ENCODE measurements at regions not wholly inside any gene's neighbourhood (a gene's known extent, or its start where the extent isn't known, plus 50 kb on each side); places are given as distances from the start of the nearest gene placed in this dataset.

DNA sequence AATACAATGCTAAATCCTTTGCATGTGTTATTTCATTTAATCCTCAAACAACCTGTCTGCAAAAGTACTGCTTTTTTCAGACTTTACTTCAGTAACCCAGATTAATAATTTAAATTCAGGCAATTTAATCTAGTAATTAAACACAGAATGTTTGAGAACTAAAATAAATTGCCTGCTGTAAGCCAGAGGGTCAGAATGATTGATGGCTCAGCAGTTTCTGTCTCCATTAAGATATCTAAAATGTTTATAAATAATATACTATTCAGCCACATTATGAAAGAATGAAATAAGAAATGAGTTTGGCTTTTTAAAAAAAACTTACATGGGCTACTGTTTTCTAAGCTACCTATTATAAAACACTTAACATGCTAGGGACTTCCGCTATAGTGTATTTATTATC, 846.0 kb downstream of the FAM181B start:
- Histone ChIP-seq H3K14ac (ENCODE audit: insufficient read length) (no peak overlapping the region), H4K20me1 (replicated peaks in 1 of 2; ENCODE audit: control insufficient read depth in 1 of 2, insufficient read depth in 2 of 2, low read length in 2 of 2) (no peaks in the 10 kb centered on the region), H3K23me2 (ENCODE audit: low read depth, low read length) (no peaks in the 10 kb centered on the region), H3K18ac (ENCODE audit: extremely low read depth, low read length) (no peak overlapping the region), H2BK12ac (ENCODE audit: low read depth, low read length) (no peak overlapping the region), H2BK5ac (ENCODE audit: low read depth, low read length) (no peak overlapping the region), H3K27ac (ENCODE audit: low read depth, low read length) (no peak overlapping the region), H3K23ac (ENCODE audit: insufficient read length) (no peak overlapping the region), H4K5ac (ENCODE audit: insufficient read length, low read depth, low read length) (no peak overlapping the region), H3K36me3 (ENCODE audit: control insufficient read depth in 2 of 4, insufficient read depth in 4 of 4, low read length in 3 of 4) (no peaks in the 10 kb centered on the region), H3K9ac (replicated peaks in 1 of 4; ENCODE audit: extremely low read depth in 1 of 4, low read depth in 3 of 4, low read length in 3 of 4) (no peak overlapping the region), H3K79me2 (ENCODE audit: control insufficient read depth in 1 of 2, insufficient read depth in 2 of 2, low read length in 2 of 2) (no peaks in the 10 kb centered on the region), H3K4me2 (ENCODE audit: insufficient read depth in 1 of 2, low read depth in 2 of 2, low read length in 2 of 2) (no peak overlapping the region), H3K27me3 (replicated peaks in 1 of 4; ENCODE audit: control insufficient read depth in 3 of 4, extremely low read depth in 1 of 4, insufficient read depth in 3 of 4, low read length in 3 of 4) (no peaks in the 10 kb centered on the region), H4K8ac (ENCODE audit: extremely low read depth, insufficient read depth, low read length) (no peak overlapping the region), H2AFZ (ENCODE audit: low read length) (no peak overlapping the region), H3K79me1 (ENCODE audit: low read depth, low read length) (no peaks in the 10 kb centered on the region), H3K4me3 (ENCODE audit: extremely low read depth in 1 of 4, insufficient read depth in 2 of 4, low read depth in 3 of 4, low read length in 4 of 4) (no peak overlapping the region), H4K91ac (replicated peaks; ENCODE audit: insufficient read length, low read length) (no peak overlapping the region), H2BK120ac (replicated peaks; ENCODE audit: low read depth, low read length) (no peak overlapping the region), H3K56ac (replicated peaks; ENCODE audit: insufficient read length, low read depth, low read length) (no peak overlapping the region), H2BK20ac (ENCODE audit: low read length) (no peak overlapping the region), H3K9me3 (ENCODE audit: insufficient read depth in 2 of 2, low read depth in 1 of 2, low read length in 1 of 2) (peaks cover 0 to 5% of the 10 kb centered on the region in 2 experiments; a peak in 1 of 4 replicates), H2BK15ac (ENCODE audit: low read length) (no peak overlapping the region), H3K4ac (replicated peaks; ENCODE audit: insufficient read length, low read depth, low read length) (no peak overlapping the region), H2AK5ac (ENCODE audit: low read depth, low read length) (no peak overlapping the region), H3K4me1 (replicated peaks in 1 of 4; ENCODE audit: control insufficient read depth in 3 of 4, insufficient read depth in 4 of 4, low read length in 3 of 4) (no peaks in the 10 kb centered on the region)
- TF ChIP-seq NANOG (IDR thresholded peaks at IDR 0.05; ENCODE audit: insufficient read depth, low read depth, low read length, poor library complexity, severe bottlenecking) (no peak), CHD2 (IDR thresholded peaks at IDR 0.05; ENCODE audit: low read length) (no peak), CBX8 (IDR thresholded peaks at IDR 0.05; ENCODE audit: borderline replicate concordance, low read depth, low read length) (no peak), BRCA1 (IDR thresholded peaks at IDR 0.05; ENCODE audit: low read depth, low read length) (no peak), FOSL1 (IDR thresholded peaks at IDR 0.05; ENCODE audit: insufficient read depth, low read depth, low read length) (no peak), EP300 (IDR thresholded peaks at IDR 0.05; ENCODE audit: borderline replicate concordance in 1 of 2, low read depth in 2 of 2, low read length in 2 of 2) (no peak), SIN3A (conservative IDR thresholded peaks at IDR 0.05 in 1 of 2, IDR thresholded peaks at IDR 0.05 in 1 of 2; ENCODE audit: low read depth in 1 of 2, low read length in 2 of 2) (no peak), BCL11A (IDR thresholded peaks at IDR 0.05; ENCODE audit: low read depth in 2 of 2, low read length in 2 of 2) (no peak)
- WGBS, 2 experiments (ENCODE audit: extremely low coverage in 1 of 2, insufficient coverage in 1 of 2, insufficient read length in 1 of 2, insufficient replicate concordance in 2 of 2, low coverage in 1 of 2, low lambda C conversion rate in 2 of 2, missing lambda C conversion rate in 1 of 2), result 91% methylated on average over 1 of the region's 1 CpG; no CpG with 5 or more reads in 1 of the 2 experiments
- DNase-seq (ENCODE audit: low read depth in 1 of 2, low spot score in 2 of 2), result no peak
- ChIA-PET CTCF (ENCODE audit: partially characterized antibody) (no interaction called here), POLR2A (ENCODE audit: partially characterized antibody) (no interaction called here)
- FAIRE-seq, result no peak

Measured in H1 (cell line).